ENCODE measurements at regions not wholly inside any gene's neighbourhood (a gene's known extent, or its start where the extent isn't known, plus 50 kb on each side); places are given as distances from the start of the nearest gene placed in this dataset.

- TF ChIP-seq POLR2A (IDR thresholded peaks at IDR 0.05) (no peak), EP300 (IDR thresholded peaks at IDR 0.05) (no peak)
Measured at GRCh38 chr7:131189488-131189887, 138.2 kb upstream of the MKLN1 start.

All from upper lobe of left lung (tissue), 4 donors.